ENCODE measurements at regions not wholly inside any gene's neighbourhood (a gene's known extent, or its start where the extent isn't known, plus 50 kb on each side); places are given as distances from the start of the nearest gene placed in this dataset.

- Histone ChIP-seq H3K4me3 (no peak overlapping the region), H3K9me3 (no peaks in the 10 kb centered on the region), H3K4me1 (no peaks in the 10 kb centered on the region), H3K27ac (no peak overlapping the region), H3K27me3 (no peaks in the 10 kb centered on the region), H3K36me3 (no peaks in the 10 kb centered on the region)
- no peak for DNase-seq
- in situ Hi-C loops (cut with MboI; ENCODE audit: low sequenced_read_pairs in 4 of 4): no loop called here
- ATAC-seq: no peak
- TF ChIP-seq POLR2A (IDR thresholded peaks at IDR 0.05): no peak
- TF ChIP-seq CTCF (IDR thresholded peaks at IDR 0.05 in 4 of 5, conservative IDR thresholded peaks at IDR 0.05 in 1 of 5): no peak
- intact Hi-C loops (cut with DNase I; ENCODE audit: low total_unique reads): no loop called here
Observed at GRCh38 chr14:62001963-62002362, 239.7 kb downstream of the SNAPC1 start.

GRCh38 chr14:62002642-62003041 lies 240.4 kb downstream of the SNAPC1 start:
- Histone ChIP-seq H3K36me3 (no peaks in the 10 kb centered on the region), H3K27me3 (no peaks in the 10 kb centered on the region), H3K4me3 (no peak overlapping the region), H3K9me3 (no peaks in the 10 kb centered on the region), H3K27ac (no peak overlapping the region), H3K4me1 (no peaks in the 10 kb centered on the region)
- intact Hi-C loops (cut with DNase I; ENCODE audit: low total_unique reads): no loop called here
- DNase-seq (no peak), ATAC-seq (no peak)
- no peak for TF ChIP-seq POLR2A (IDR thresholded peaks at IDR 0.05)
- TF ChIP-seq CTCF (IDR thresholded peaks at IDR 0.05 in 4 of 5, conservative IDR thresholded peaks at IDR 0.05 in 1 of 5): no peak
- in situ Hi-C loops (cut with MboI; ENCODE audit: low sequenced_read_pairs in 4 of 4): no loop called here

- intact Hi-C loops (cut with DNase I; ENCODE audit: low total_unique reads): no loop called here
- in situ Hi-C loops (cut with MboI; ENCODE audit: low sequenced_read_pairs in 4 of 4): no loop called here
- Histone ChIP-seq H3K36me3 (no peaks in the 10 kb centered on the region), H3K9me3 (no peaks in the 10 kb centered on the region), H3K27ac (no peak overlapping the region), H3K27me3 (no peaks in the 10 kb centered on the region), H3K4me1 (no peaks in the 10 kb centered on the region), H3K4me3 (no peak overlapping the region)
- ATAC-seq: no peak
- DNase-seq: no peak
- TF ChIP-seq POLR2A (IDR thresholded peaks at IDR 0.05): no peak
Observed at GRCh38 chr14:62003701-62004100, 241.5 kb downstream of the SNAPC1 start.

GRCh38 chr14:62006116-62006731 lies 244.0 kb downstream of the SNAPC1 start:
- Histone ChIP-seq H3K36me3 (no peaks in the 10 kb centered on the region), H3K9me3 (no peaks in the 10 kb centered on the region), H3K27ac (no peak overlapping the region), H3K4me3 (no peak overlapping the region), H3K4me1 (no peaks in the 10 kb centered on the region), H3K27me3 (no peaks in the 10 kb centered on the region)
- in situ Hi-C loops (cut with MboI; ENCODE audit: low sequenced_read_pairs in 4 of 4) (no loop called here), intact Hi-C loops (cut with DNase I; ENCODE audit: low total_unique reads) (no loop called here)
- DNase-seq (no peak), ATAC-seq (no peak)
- TF ChIP-seq CTCF (IDR thresholded peaks at IDR 0.05 in 4 of 5, conservative IDR thresholded peaks at IDR 0.05 in 1 of 5): no peak
- no peak for TF ChIP-seq POLR2A (IDR thresholded peaks at IDR 0.05)

GRCh38 chr14:62015243-62015642 lies 253.0 kb downstream of the SNAPC1 start:
- H3K4me3 ChIP-seq: no peak overlapping the region
- in situ Hi-C loops (cut with MboI; ENCODE audit: low sequenced_read_pairs in 4 of 4): no loop called here
- intact Hi-C loops (cut with DNase I; ENCODE audit: low total_unique reads): no loop called here

More at GRCh38 chr14:62015243-62015642, 253.0 kb downstream of the SNAPC1 start:
- Histone ChIP-seq H3K9me3 (no peaks in the 10 kb centered on the region), H3K4me1 (no peaks in the 10 kb centered on the region), H3K36me3 (no peaks in the 10 kb centered on the region), H3K27me3 (no peaks in the 10 kb centered on the region), H3K27ac (no peak overlapping the region)
- DNase-seq: no peak
- TF ChIP-seq POLR2A (IDR thresholded peaks at IDR 0.05) (no peak), CTCF (IDR thresholded peaks at IDR 0.05 in 4 of 5, conservative IDR thresholded peaks at IDR 0.05 in 1 of 5) (no peak)
- no peak for ATAC-seq
